ENCODE measurements at regions not wholly inside any gene's neighbourhood (a gene's known extent, or its start where the extent isn't known, plus 50 kb on each side); places are given as distances from the start of the nearest gene placed in this dataset.

DNA sequence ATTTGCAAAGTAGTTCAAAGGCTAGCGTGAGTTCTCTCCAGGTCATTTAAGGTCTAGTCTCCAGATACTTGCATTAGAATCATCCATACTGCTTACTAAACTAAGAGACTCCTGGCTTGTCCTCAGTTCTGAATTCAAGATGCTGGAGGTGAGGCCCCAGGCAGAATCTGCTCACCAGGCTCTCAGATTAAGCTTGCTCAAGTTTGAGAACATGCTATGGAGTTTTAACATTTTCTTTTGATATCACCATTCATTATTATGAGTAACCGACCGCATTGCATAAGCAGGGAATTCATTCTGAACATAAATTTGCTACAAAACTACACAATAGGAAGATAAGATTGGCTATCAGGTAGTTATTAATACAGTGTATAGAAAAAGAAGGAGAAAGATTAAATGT is 409.7 kb upstream of the FANCL start:
- H3K4me2 ChIP-seq (ENCODE audit: low read depth, low read length), result no peak overlapping the region
- H3K4me1 ChIP-seq (ENCODE audit: low read length), result no peaks in the 10 kb centered on the region
- H3K27ac ChIP-seq (ENCODE audit: low read length), result no peak overlapping the region
- H3K79me2 ChIP-seq (ENCODE audit: low read length), result no peaks in the 10 kb centered on the region
- H3F3A ChIP-seq (ENCODE audit: insufficient read depth, low read length), result no peaks in the 10 kb centered on the region
- H3K27me3 ChIP-seq (replicated peaks; ENCODE audit: insufficient read depth, low read length), result no peaks in the 10 kb centered on the region
- no peak overlapping the region for H3K9ac ChIP-seq (ENCODE audit: low read length)
- no peaks in the 10 kb centered on the region for H3K9me2 ChIP-seq (replicated peaks; ENCODE audit: insufficient read depth, low read length)
- H2AFZ ChIP-seq (ENCODE audit: low read length), result no peak overlapping the region
- TF ChIP-seq, protein P1, sequence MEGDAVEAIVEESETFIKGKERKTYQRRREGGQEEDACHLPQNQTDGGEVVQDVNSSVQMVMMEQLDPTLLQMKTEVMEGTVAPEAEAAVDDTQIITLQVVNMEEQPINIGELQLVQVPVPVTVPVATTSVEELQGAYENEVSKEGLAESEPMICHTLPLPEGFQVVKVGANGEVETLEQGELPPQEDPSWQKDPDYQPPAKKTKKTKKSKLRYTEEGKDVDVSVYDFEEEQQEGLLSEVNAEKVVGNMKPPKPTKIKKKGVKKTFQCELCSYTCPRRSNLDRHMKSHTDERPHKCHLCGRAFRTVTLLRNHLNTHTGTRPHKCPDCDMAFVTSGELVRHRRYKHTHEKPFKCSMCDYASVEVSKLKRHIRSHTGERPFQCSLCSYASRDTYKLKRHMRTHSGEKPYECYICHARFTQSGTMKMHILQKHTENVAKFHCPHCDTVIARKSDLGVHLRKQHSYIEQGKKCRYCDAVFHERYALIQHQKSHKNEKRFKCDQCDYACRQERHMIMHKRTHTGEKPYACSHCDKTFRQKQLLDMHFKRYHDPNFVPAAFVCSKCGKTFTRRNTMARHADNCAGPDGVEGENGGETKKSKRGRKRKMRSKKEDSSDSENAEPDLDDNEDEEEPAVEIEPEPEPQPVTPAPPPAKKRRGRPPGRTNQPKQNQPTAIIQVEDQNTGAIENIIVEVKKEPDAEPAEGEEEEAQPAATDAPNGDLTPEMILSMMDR (IDR thresholded peaks at IDR 0.05; ENCODE audit: low read length), result no peak
- TF ChIP-seq EZH2 (optimal IDR thresholded peaks at IDR 0.05; ENCODE audit: low read depth, low read length) (no peak), EZH2phosphoT487 (IDR thresholded peaks at IDR 0.05; ENCODE audit: low read length) (no peak)
- no peak overlapping the region for H3K4me3 ChIP-seq (ENCODE audit: low read length)
- H4K20me1 ChIP-seq (ENCODE audit: insufficient read depth, low read length), result no peaks in the 10 kb centered on the region
- no peaks in the 10 kb centered on the region for H3K36me3 ChIP-seq (replicated peaks; ENCODE audit: insufficient read depth, low read length)
- no peaks in the 10 kb centered on the region for H3K9me3 ChIP-seq (replicated peaks; ENCODE audit: insufficient read depth, low read length)
- no peak for DNase-seq

DNA sequence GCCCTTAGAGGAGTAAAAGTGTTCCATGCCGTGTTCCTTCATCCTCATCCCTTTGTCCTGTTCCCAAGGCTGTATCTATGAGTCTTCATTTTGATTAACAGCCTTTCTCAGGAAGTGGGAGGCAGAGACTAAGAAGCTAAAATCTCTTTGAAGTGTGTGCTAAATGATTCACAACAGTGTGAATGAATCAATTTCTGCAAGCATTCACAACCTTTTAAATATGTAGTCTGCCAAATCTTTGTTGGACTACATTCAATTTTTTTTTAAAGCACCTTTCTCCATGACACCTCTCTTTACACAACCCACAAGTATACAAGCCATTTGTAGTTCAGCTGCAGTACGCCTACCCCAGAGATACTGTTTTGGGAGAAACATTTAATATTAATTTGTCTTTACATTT is 408.6 kb upstream of the FANCL start:
- DNase-seq, result no peak

DNA sequence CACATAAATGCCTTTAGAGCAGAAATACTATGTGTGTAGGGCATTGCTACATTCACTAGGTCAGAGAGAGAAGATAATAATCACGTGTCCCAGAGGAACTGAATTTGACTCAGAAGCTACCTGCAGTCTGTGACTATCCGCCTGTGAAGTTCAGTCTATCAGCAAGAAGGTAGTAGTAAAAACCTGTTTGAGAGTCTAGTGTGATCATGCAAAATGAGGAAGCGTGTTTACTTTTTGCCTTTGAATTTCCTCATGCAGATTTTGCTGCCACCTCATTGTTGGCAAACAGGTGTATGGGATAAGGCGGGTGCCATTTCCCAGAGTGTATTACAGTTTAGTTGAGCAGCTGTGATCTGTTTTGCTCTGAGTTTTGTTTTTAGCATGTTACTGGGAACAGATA is 403.9 kb upstream of the FANCL start:
- Histone ChIP-seq H3K9ac (ENCODE audit: low read length) (no peak overlapping the region), H3K9me3 (replicated peaks; ENCODE audit: insufficient read depth, low read length) (no peaks in the 10 kb centered on the region), H3K4me1 (ENCODE audit: low read length) (no peaks in the 10 kb centered on the region), H4K20me1 (ENCODE audit: insufficient read depth, low read length) (no peaks in the 10 kb centered on the region), H3K27me3 (replicated peaks; ENCODE audit: insufficient read depth, low read length) (no peaks in the 10 kb centered on the region), H3K79me2 (ENCODE audit: low read length) (no peaks in the 10 kb centered on the region), H3F3A (ENCODE audit: insufficient read depth, low read length) (no peaks in the 10 kb centered on the region), H2AFZ (ENCODE audit: low read length) (no peak overlapping the region), H3K9me2 (replicated peaks; ENCODE audit: insufficient read depth, low read length) (no peaks in the 10 kb centered on the region), H3K4me3 (ENCODE audit: low read length) (no peak overlapping the region), H3K27ac (ENCODE audit: low read length) (no peak overlapping the region), H3K4me2 (ENCODE audit: low read depth, low read length) (no peak overlapping the region), H3K36me3 (replicated peaks; ENCODE audit: insufficient read depth, low read length) (no peaks in the 10 kb centered on the region)
- no peak for DNase-seq
- no peak for TF ChIP-seq EZH2phosphoT487 (IDR thresholded peaks at IDR 0.05; ENCODE audit: low read length)
- TF ChIP-seq, protein P1 (IDR thresholded peaks at IDR 0.05; ENCODE audit: low read length), result no peak
- TF ChIP-seq EZH2 (optimal IDR thresholded peaks at IDR 0.05; ENCODE audit: low read depth, low read length), result no peak

More for the DNA sequence above, 408.6 kb upstream of the FANCL start:
- Histone ChIP-seq H3K9ac (ENCODE audit: low read length) (no peak overlapping the region), H3K27me3 (replicated peaks; ENCODE audit: insufficient read depth, low read length) (no peaks in the 10 kb centered on the region), H3K36me3 (replicated peaks; ENCODE audit: insufficient read depth, low read length) (no peaks in the 10 kb centered on the region), H3K4me2 (ENCODE audit: low read depth, low read length) (no peak overlapping the region), H2AFZ (ENCODE audit: low read length) (no peak overlapping the region), H3K9me3 (replicated peaks; ENCODE audit: insufficient read depth, low read length) (no peaks in the 10 kb centered on the region), H4K20me1 (ENCODE audit: insufficient read depth, low read length) (no peaks in the 10 kb centered on the region), H3F3A (ENCODE audit: insufficient read depth, low read length) (no peaks in the 10 kb centered on the region), H3K4me3 (ENCODE audit: low read length) (no peak overlapping the region), H3K4me1 (ENCODE audit: low read length) (no peaks in the 10 kb centered on the region), H3K27ac (ENCODE audit: low read length) (no peak overlapping the region), H3K79me2 (ENCODE audit: low read length) (no peaks in the 10 kb centered on the region), H3K9me2 (replicated peaks; ENCODE audit: insufficient read depth, low read length) (no peaks in the 10 kb centered on the region)
- TF ChIP-seq, protein P1 (IDR thresholded peaks at IDR 0.05; ENCODE audit: low read length), result no peak
- TF ChIP-seq EZH2 (optimal IDR thresholded peaks at IDR 0.05; ENCODE audit: low read depth, low read length), result no peak
- TF ChIP-seq EZH2phosphoT487 (IDR thresholded peaks at IDR 0.05; ENCODE audit: low read length), result no peak

Data from MM.1S (cell line).